Activated naive CD4-positive, alpha-beta T cell treated with Interleukin-2 at 50 U/mL for 16 hours (primary cell): ENCODE measurements at regions not wholly inside any gene's neighbourhood (a gene's known extent, or its start where the extent isn't known, plus 50 kb on each side); places are given as distances from the start of the nearest gene placed in this dataset.
"Not testable (repeated sequence)": the region's sequence is repeated elsewhere in the genome, so short reads cannot be mapped to it uniquely, and the experiment has no call there.

ENCODE experiments used
- DNase-seq: peaks from one replicate; pipeline ENCODE4 v3.0.0-alpha.2; 2020

DNA sequence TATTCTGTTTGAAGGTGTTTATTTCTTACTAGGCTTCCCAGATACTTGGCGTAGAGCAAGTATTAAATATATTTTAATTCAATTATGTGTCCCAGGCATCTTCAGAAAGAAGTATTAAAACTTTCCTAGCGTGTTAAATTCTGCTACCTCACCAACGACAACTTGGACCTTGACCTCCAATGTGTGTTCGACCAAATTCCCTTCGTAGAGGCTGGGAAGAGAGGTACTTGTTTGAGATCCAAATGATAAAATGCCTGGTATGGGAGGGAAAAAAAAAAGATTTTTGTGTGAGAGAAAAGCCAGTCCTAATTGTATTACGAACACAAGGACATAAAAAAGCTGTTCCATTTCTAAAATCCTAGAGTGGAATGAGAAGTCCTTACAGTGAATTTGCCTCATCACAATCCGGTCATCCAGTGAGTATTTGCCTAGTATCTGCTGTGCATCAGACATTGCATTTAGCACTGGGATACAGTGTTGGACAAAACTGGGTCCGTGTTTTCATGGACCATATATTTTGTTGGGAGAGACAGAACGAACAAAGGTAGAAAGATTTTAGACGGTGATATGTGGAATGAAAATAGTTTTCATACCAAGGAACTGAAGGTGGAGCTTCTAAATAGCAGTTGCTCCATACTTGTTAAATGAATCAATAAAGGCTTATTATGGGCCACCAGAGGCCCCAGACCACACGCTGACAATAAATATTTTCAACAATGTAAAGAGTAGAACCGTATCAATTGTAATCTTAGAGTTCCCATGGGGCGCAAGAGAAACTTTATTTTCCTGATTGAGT, 103.1 kb downstream of the KIF4B start:
- DNase-seq: no peak

GRCh38 chr5:155125551-155126095, 112.1 kb downstream of the KIF4B start:
- DNase-seq: no peak

DNA sequence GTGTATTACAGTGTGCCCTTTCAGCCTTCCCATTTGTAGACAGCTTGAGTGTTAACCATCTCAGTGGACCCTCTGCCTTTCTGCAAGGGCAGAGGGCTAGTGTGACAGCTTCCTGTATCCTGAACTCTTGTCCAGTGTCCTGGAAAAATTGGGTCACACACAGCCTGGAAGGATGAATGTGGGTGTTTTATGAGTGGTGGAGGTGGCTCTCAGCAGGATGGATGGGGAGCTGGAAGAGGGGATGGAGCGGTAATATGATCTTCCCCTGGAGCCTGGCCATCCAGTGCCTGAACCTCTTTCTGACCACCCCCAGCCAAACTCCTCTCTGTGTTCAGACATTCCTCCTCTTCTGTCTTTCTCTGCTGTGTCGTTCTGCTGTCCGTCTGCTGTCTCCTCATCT, 113.0 kb downstream of the KIF4B start:
- no peak for DNase-seq

- no peak for DNase-seq
Observed at GRCh38 chr5:155127552-155127951, 114.0 kb downstream of the KIF4B start.

DNA sequence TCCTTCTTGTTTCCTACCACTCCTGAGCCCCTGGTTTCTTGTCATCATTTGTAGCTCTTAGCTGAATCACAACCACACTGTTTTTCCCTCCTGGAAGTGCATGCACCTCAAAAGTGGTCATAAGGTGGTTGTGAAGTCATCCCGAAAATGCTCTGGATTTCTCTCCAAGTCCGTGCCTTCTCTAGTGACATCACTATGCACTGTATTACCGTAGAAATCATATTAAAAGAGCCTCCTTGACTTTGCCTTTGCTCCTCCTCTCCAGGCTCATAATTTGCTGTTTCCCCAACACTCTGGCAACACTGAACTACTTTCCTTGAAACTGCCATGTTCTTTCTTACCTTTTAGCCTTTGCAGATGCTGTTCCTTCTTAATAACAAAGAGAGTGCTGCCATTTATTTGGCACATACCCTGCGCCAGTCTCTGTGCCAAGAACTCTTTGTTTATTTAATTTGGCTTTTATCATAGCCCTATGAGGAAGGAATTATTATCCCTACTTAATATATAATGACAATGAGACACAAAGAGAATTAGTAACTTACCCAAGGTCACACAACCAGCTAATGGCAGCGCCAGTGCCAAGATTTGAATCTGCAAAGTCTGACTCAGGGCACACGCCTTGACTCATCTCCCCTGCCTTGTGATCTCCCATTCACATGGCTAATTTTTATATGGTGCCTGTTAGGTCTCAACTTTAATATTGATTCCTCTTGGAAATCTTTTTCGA, 115.4 kb downstream of the KIF4B start:
- no peak for DNase-seq

- no peak for DNase-seq
Observed at GRCh38 chr5:155129513-155129880, 115.9 kb downstream of the KIF4B start.

- no peak for DNase-seq
Observed at GRCh38 chr5:155134130-155134529, 120.6 kb downstream of the KIF4B start.

DNA sequence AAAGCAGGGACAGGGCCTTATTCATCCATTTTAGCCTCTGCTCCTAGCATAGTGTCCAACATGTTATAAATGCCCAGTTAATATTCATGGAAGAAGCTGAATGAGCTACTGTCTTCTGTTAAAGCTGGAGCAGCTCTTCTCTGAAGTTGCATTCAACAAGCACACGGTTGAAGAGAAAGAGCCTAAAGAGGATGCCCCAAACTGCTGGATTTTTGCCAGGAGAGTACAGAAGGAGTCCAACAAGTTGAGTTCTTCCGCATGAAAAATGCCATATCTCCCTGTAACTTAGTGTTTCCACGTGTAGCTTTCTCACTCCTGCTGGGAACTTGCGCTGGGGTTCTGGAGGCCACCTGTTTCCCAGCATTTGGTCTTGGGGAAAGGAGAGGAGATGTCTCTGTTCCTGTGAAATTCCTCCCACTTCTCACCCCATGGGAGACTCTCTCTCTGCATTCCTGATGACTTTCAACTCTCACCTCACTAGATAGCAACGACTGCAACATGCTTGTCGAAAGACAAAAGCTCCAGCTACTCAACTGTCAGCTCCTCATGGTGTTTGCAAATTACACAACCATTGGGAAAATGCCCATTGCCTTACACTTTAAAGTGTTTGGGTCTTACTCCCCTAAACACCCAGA, 122.8 kb downstream of the KIF4B start:
- no peak for DNase-seq

DNA sequence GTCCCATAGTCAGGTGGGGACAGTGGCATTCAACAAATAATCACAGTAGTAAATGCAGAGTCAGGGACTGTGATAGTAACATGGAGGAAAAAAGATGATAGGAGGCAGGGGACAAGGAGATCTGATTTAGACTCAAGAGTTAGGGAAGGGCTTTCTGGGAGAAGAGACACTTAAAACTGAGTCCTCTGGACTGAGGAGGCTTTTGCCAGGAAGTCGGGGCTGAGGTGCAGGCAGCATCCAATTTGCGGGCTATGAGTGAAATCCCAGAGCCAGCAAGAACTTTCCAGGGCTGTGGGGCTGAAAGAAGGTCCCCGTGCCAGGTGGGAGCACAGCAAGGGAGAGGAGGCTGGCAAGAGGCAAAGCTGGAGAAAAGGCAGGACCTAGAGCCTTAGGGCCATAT, 124.1 kb downstream of the KIF4B start:
- no peak for DNase-seq

DNA sequence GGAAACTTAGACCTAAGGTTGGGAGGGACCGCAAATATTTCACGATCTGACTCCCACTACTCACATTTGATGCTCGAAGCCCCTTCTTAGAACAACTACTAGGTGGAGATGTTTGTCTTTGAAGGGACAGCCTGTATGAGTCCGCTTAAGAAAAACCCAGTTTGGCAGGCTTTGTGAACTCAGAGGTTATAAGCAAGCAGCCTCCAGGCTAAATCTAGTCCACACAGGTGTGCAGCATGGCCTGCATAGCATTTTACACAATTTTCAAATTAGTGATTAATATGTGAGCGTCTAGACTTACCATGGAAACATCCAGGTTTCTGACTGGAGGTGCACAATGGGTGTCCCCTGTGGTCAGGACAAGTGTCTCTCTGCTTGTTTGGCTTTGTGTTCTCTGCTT, 127.1 kb downstream of the KIF4B start:
- DNase-seq: no peak

GRCh38 chr5:155144956-155145355, 131.4 kb downstream of the KIF4B start:
- DNase-seq: no peak

DNA sequence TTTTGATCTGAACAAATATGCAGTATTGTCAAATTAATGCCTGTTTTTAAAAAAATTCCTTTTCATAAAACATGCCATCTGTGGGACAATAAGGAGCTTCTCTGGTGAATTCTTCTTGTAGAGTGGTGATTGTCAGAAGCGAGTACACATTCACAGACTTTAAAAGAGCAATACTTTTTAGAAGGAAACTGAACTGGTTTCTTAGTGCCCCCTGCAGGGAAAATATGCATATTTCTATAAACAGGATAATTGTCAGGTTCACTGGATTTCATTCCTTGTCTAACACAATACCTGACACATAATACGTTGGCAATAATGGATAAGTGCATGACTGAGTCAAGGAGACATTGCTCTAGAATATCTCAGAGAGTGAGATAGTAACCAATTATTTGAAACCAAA, 133.7 kb downstream of the KIF4B start:
- no peak for DNase-seq

GRCh38 chr5:155148694-155149093, 135.1 kb downstream of the KIF4B start:
- no peak for DNase-seq

DNA sequence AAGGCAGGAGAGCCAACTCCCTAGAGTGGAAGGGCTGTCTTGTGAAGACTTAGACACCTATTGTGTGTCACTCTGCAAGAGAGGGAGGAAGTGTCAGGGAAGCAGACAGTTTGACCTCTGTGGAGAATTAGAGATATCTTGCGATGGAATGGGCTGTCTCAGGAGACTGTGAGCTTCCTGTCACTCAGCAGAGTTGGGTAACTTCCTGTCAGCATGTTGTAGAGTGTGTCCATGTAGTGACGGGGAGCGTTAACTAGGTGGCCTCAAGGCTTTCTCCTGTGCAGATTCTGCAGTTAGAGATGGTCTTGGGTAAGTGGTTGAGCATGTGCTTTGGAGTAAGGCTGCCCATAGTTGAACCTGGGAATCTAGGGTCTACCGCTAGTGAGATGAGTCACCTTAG, 136.5 kb downstream of the KIF4B start:
- no peak for DNase-seq

- no peak for DNase-seq
Observed at GRCh38 chr5:155154973-155155372, 141.4 kb downstream of the KIF4B start.

DNA sequence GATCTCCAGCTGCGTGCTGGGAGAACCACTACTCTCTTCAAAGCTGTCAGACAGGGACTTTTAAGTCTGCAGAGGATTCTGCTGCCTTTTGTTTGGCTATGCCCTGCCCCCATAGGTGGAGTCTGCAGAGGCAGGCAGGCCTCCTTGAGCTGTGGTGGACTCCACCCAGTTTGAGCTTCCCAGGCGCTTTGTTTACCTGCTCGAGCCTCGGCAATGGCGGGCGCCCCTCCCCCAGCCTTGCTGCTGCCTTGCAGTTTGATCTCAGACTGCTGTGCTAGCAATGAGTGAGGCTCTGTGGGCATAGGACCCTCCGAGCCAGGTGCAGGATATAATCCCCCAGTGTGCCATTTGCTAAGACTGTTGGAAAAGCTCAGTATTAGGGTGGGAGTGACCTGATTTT, 149.5 kb downstream of the KIF4B start:
- not testable (repeated sequence) for DNase-seq

DNA sequence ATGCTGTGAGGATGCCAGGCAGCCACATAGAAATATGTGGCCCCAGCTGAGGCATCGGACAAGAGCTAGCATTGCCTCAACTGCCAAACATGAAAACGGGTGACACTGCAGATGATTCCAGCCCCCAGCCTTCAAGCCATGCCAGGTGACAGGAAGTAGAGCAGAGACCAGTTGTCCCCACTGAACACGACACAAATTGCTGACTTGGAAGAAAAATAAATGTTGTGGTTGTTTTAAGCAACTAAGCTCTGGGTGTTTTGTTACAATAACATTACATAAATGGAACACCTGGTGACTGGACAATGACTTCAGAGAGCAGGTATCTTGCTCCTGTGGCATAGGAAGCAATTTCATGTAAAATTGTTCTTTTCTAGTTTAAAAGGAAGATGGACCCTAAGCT, 154.2 kb downstream of the KIF4B start:
- DNase-seq: no peak

DNA sequence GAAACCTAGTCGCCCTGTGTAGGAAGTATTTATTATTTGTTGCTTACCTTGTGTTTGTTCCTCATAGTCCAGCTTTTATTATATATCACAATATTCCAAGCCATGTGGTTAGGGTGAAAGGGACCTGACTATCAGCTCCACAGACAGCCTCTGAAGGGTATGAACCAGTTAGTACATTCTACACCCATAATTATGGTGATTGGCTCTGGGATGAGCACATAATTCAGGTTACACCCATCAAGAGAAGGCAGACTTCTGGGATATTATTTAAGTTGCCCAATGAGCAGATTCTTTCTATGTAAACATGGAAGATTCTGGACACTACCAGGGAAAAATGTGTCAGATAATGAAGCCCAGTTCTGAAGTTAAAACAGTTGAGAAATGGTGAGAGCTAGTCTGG, 168.0 kb downstream of the KIF4B start:
- DNase-seq: no peak

- no peak for DNase-seq
Observed at GRCh38 chr5:155189476-155189875, 175.9 kb downstream of the KIF4B start.

DNA sequence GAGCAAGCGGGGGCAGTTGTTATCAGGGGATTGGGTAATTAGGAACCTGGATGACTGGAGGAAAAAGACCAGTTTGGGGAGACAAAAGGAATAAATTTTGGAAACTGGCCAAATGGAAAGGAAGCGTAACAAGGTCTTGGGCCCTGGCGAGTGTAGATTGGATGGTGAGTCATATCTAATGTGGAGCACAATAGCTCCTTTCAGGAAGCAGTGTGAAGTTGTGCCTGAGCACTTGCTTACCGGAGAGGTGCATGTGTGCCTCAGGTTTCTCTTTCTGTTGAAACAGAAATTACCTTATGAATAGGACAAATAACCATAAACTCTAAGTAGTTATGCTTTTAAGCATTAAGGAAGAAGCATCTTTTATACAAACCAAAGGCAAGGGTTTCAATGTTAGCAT, 176.4 kb downstream of the KIF4B start:
- no peak for DNase-seq

- no peak for DNase-seq
Observed at GRCh38 chr5:155193029-155193428, 179.5 kb downstream of the KIF4B start.

- DNase-seq: no peak
Observed at GRCh38 chr5:155193483-155194107, 180.0 kb downstream of the KIF4B start.

DNA sequence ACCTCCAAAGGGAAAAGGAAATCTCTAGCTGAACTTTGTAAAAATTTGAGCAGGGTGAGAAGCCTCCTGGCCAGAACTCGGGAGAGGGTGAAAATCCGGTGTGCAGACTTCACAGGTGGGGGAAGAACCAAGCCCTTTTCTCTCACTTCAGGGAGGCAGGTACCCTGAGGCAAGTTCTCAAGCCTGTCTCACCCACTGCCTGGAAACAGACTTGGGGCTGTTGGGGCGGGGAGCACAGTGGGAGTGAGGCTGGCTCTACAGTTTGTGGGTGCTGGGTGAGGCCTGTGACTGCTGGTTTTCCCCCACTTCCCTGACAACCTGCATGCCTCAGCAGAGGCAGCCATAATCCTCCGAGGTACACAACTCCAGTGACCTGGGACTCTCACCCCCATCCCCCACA, 187.1 kb downstream of the KIF4B start:
- no peak for DNase-seq
